Activated naive CD8-positive, alpha-beta T cell treated with anti-CD3 and anti-CD28 coated beads, Interleukin-2, amount 10 ng/mL, durations not matched to agents 7 days and 5 days (primary cell): ENCODE measurements at regions not wholly inside any gene's neighbourhood (a gene's known extent, or its start where the extent isn't known, plus 50 kb on each side); places are given as distances from the start of the nearest gene placed in this dataset.
"Not testable (repeated sequence)": the region's sequence is repeated elsewhere in the genome, so short reads cannot be mapped to it uniquely, and the experiment has no call there.

ENCODE experiments used
- ATAC-seq: fragments of 150-1000 bp; cut with Tn5 transposase; one replicate; pipeline ENCODE4 v1.10.0; 2021; ENCODE audit warnings: low read depth, moderate library complexity
- POLR2A ChIA-PET: fragments of 350-600 bp; sonication (Branson Sonifier 250); formaldehyde crosslinking; loops from one replicate; lab custom pipeline; 2021; ENCODE audit warnings: antibody characterized with exemption; lab: Charles Lee
- DNase-seq: peaks from one replicate; pipeline ENCODE4 v3.0.0; 2021
- H3K27ac Mint-ChIP-seq: one replicate; pipeline ENCODE4 v1.8.0; 2022; ENCODE audit warnings: mild to moderate bottlenecking, mixed read lengths
- H3K27me3 Mint-ChIP-seq: one replicate; pipeline ENCODE4 v1.8.0; 2022; ENCODE audit warnings: mild to moderate bottlenecking, moderate library complexity, mixed read lengths
- H3K36me3 Mint-ChIP-seq: one replicate; pipeline ENCODE4 v1.8.0; 2021; ENCODE audit warnings: mild to moderate bottlenecking, mixed read lengths
- H3K4me1 Mint-ChIP-seq: one replicate; pipeline ENCODE4 v1.8.0; 2021; ENCODE audit warnings: mixed read lengths
- H3K4me3 Mint-ChIP-seq: one replicate; pipeline ENCODE4 v1.8.0; 2022; ENCODE audit warnings: mild to moderate bottlenecking, moderate library complexity, mixed read lengths
- H3K9me3 Mint-ChIP-seq: one replicate; pipeline ENCODE4 v1.8.0; 2021; ENCODE audit warnings: mixed read lengths

- no peak overlapping the region for H3K27ac Mint-ChIP-seq
- no peaks in the 10 kb centered on the region for H3K9me3 Mint-ChIP-seq
- no peak for DNase-seq
- POLR2A ChIA-PET: no interaction called here
- H3K27me3 Mint-ChIP-seq: no peaks in the 10 kb centered on the region
- H3K4me1 Mint-ChIP-seq: no peaks in the 10 kb centered on the region
- ATAC-seq: no peak
- no peaks in the 10 kb centered on the region for H3K36me3 Mint-ChIP-seq
- H3K4me3 Mint-ChIP-seq: no peak overlapping the region
Measured at GRCh38 chrX:110512341-110512740, 153.7 kb downstream of the RTL9 start.

- Mint-ChIP-seq H3K27me3 (no peaks in the 10 kb centered on the region), H3K36me3 (no peaks in the 10 kb centered on the region), H3K9me3 (no peaks in the 10 kb centered on the region)
Measured at GRCh38 chrX:110514509-110514908, 155.9 kb downstream of the RTL9 start.

DNA sequence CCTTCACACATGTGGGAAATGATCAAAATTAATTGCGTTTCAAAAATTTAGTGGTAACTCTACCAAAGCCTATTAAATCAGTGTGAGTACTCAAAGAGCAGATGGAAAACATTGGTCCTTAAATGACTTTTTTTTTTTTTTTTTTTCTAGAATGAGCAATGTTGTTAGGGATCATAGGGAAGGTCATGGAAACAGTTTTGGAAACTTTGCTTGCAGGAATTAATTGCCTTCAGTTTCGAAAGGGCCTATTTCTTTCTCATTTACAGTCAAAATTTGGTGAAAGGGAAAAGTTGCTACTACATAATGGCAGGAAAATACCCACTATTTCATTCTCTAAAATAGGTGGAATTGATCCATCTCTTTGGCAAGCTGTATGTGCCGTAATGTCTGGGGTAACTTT lies 160.9 kb downstream of the RTL9 start:
- Mint-ChIP-seq H3K36me3 (no peaks in the 10 kb centered on the region), H3K27me3 (no peaks in the 10 kb centered on the region), H3K4me3 (no peak overlapping the region), H3K4me1 (no peaks in the 10 kb centered on the region), H3K27ac (no peak overlapping the region), H3K9me3 (no peaks in the 10 kb centered on the region)
- no peak for DNase-seq
- POLR2A ChIA-PET: no interaction called here
- no peak for ATAC-seq

More at GRCh38 chrX:110514509-110514908, 155.9 kb downstream of the RTL9 start:
- no peak for DNase-seq
- POLR2A ChIA-PET: no interaction called here
- Mint-ChIP-seq H3K27ac (no peak overlapping the region), H3K4me1 (no peaks in the 10 kb centered on the region), H3K4me3 (no peak overlapping the region)
- no peak for ATAC-seq

- no peak for DNase-seq
- H3K36me3 Mint-ChIP-seq: no peaks in the 10 kb centered on the region
- ATAC-seq: no peak
- no peak overlapping the region for H3K27ac Mint-ChIP-seq
- H3K9me3 Mint-ChIP-seq: no peaks in the 10 kb centered on the region
- no peaks in the 10 kb centered on the region for H3K27me3 Mint-ChIP-seq
- no peaks in the 10 kb centered on the region for H3K4me1 Mint-ChIP-seq
- POLR2A ChIA-PET: no interaction called here
- H3K4me3 Mint-ChIP-seq: no peak overlapping the region
Measured at GRCh38 chrX:110519906-110520452, 161.3 kb downstream of the RTL9 start.

GRCh38 chrX:110520652-110521051 lies 162.0 kb downstream of the RTL9 start:
- H3K27ac Mint-ChIP-seq, H3K36me3 Mint-ChIP-seq, H3K9me3 Mint-ChIP-seq, DNase-seq, H3K27me3 Mint-ChIP-seq, H3K4me1 Mint-ChIP-seq, H3K4me3 Mint-ChIP-seq, POLR2A ChIA-PET, ATAC-seq: not testable (repeated sequence)

DNA sequence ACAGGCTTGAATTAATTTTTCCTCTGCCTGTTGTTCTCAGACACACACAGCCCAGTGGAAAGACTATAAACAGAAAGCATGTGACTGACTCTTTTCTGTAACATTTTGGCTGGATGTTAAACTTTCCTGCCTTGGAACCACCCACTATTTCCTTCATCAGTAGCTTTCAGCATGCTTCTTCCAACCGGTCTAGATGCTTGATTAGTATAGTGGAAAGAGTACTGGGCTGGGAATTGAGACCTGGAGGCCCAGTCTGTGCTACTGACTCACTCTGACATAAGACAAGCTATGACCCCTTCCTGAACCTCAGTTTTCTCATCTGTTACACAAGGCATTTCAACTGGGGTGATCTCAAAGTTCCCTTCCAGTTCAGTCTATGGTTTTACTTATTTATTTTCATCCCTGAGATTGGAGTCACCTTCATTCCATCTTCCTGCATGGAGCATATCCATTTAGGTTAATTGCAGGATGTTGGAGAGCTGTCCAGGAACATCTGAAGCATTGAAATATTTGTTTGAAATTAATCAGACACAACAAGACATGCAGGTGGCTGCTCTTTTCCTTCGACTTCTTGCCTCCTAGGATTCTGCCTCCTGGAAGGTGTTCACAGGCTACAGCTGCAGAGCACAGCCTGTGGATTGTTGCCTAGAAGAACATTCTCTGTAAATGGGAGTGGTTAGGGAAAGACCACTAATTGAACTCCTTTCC lies 173.4 kb downstream of the RTL9 start:
- ATAC-seq: no peak
- no peak overlapping the region for H3K27ac Mint-ChIP-seq
- POLR2A ChIA-PET: no interaction called here
- H3K4me3 Mint-ChIP-seq: no peak overlapping the region
- no peaks in the 10 kb centered on the region for H3K9me3 Mint-ChIP-seq
- H3K4me1 Mint-ChIP-seq: no peaks in the 10 kb centered on the region
- no peak for DNase-seq
- H3K36me3 Mint-ChIP-seq: no peaks in the 10 kb centered on the region
- H3K27me3 Mint-ChIP-seq: no peaks in the 10 kb centered on the region

GRCh38 chrX:110532581-110532931 lies 173.9 kb downstream of the RTL9 start:
- H3K36me3 Mint-ChIP-seq: no peaks in the 10 kb centered on the region

GRCh38 chrX:110536816-110537215 lies 178.2 kb downstream of the RTL9 start:
- H3K27me3 Mint-ChIP-seq: no peaks in the 10 kb centered on the region
- no peaks in the 10 kb centered on the region for H3K9me3 Mint-ChIP-seq
- POLR2A ChIA-PET: no interaction called here
- ATAC-seq (no peak), DNase-seq (no peak)
- no peak overlapping the region for H3K4me3 Mint-ChIP-seq
- H3K4me1 Mint-ChIP-seq: no peaks in the 10 kb centered on the region
- no peak overlapping the region for H3K27ac Mint-ChIP-seq
- no peaks in the 10 kb centered on the region for H3K36me3 Mint-ChIP-seq

More at GRCh38 chrX:110532581-110532931, 173.9 kb downstream of the RTL9 start:
- ATAC-seq (no peak), DNase-seq (no peak)
- no peaks in the 10 kb centered on the region for H3K9me3 Mint-ChIP-seq
- POLR2A ChIA-PET: no interaction called here
- H3K4me3 Mint-ChIP-seq: no peak overlapping the region
- no peaks in the 10 kb centered on the region for H3K4me1 Mint-ChIP-seq
- no peak overlapping the region for H3K27ac Mint-ChIP-seq
- no peaks in the 10 kb centered on the region for H3K27me3 Mint-ChIP-seq

- Mint-ChIP-seq H3K4me3 (no peak overlapping the region), H3K27me3 (no peaks in the 10 kb centered on the region), H3K36me3 (no peaks in the 10 kb centered on the region), H3K4me1 (no peaks in the 10 kb centered on the region), H3K9me3 (no peaks in the 10 kb centered on the region), H3K27ac (no peak overlapping the region)
- POLR2A ChIA-PET: no interaction called here
- DNase-seq: no peak
- no peak for ATAC-seq
Measured at GRCh38 chrX:110541266-110541665, 182.6 kb downstream of the RTL9 start.

DNA sequence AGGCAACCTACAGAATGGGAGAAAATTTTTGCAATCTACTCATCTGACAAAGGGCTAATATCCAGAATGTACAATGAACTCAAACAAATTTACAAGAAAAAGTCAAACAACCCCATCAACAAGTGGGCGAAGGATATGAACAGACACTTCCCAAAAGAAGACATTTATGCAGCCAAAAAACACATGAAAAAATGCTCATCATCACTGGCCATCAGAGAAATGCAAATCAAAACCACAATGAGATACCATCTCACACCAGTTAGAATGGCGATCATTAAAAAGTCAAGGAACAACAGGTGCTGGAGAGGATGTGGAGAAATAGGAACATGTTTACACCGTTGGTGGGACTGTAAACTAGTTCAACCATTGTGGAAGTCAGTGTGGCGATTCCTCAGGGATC lies 192.2 kb downstream of the RTL9 start:
- H3K36me3 Mint-ChIP-seq, H3K4me1 Mint-ChIP-seq, H3K4me3 Mint-ChIP-seq, ATAC-seq, H3K9me3 Mint-ChIP-seq, DNase-seq, H3K27ac Mint-ChIP-seq, POLR2A ChIA-PET, H3K27me3 Mint-ChIP-seq: not testable (repeated sequence)

GRCh38 chrX:110557864-110558263 lies 199.2 kb downstream of the RTL9 start:
- no peaks in the 10 kb centered on the region for H3K9me3 Mint-ChIP-seq
- H3K36me3 Mint-ChIP-seq: no peaks in the 10 kb centered on the region
- H3K4me1 Mint-ChIP-seq: no peaks in the 10 kb centered on the region
- ATAC-seq (no peak), DNase-seq (no peak)
- POLR2A ChIA-PET: no interaction called here
- no peak overlapping the region for H3K27ac Mint-ChIP-seq
- H3K27me3 Mint-ChIP-seq: no peaks in the 10 kb centered on the region
- H3K4me3 Mint-ChIP-seq: no peak overlapping the region

- no peak overlapping the region for H3K4me3 Mint-ChIP-seq
- H3K27me3 Mint-ChIP-seq: no peaks in the 10 kb centered on the region
- DNase-seq (no peak), ATAC-seq (no peak)
- H3K27ac Mint-ChIP-seq: no peak overlapping the region
- H3K36me3 Mint-ChIP-seq: no peaks in the 10 kb centered on the region
- no peaks in the 10 kb centered on the region for H3K4me1 Mint-ChIP-seq
- POLR2A ChIA-PET: no interaction called here
- H3K9me3 Mint-ChIP-seq: no peaks in the 10 kb centered on the region
Measured at GRCh38 chrX:110558406-110558805, 199.8 kb downstream of the RTL9 start.

DNA sequence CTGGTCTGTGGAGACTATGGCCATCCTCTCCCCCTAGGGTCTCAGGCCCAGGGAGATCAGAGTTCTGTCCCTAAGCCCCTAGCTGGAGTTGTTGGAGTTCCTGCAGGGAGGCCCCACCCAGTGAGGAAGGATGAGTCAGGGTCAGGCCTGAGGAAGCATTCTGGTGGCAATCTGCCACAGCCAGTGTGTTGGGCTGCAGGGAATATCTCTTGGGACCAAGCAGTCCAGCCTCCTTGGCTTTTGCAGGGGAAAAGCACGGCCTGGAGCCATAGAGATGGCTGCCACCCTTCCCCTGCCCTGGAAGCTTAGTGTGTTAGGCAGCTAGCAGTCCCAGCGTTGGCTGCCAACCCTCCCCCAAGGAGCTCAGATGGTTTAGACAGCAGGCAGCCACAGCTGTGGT lies 202.4 kb downstream of the RTL9 start:
- ATAC-seq: no peak
- no peaks in the 10 kb centered on the region for H3K36me3 Mint-ChIP-seq
- H3K4me3 Mint-ChIP-seq: no peak overlapping the region
- H3K27me3 Mint-ChIP-seq: no peaks in the 10 kb centered on the region
- DNase-seq: no peak
- no peaks in the 10 kb centered on the region for H3K9me3 Mint-ChIP-seq
- POLR2A ChIA-PET: no interaction called here
- H3K27ac Mint-ChIP-seq: no peak overlapping the region
- H3K4me1 Mint-ChIP-seq: no peaks in the 10 kb centered on the region

GRCh38 chrX:110563282-110563681 lies 204.6 kb downstream of the RTL9 start:
- no peaks in the 10 kb centered on the region for H3K27me3 Mint-ChIP-seq

More at GRCh38 chrX:110563282-110563681, 204.6 kb downstream of the RTL9 start:
- no peak for ATAC-seq
- Mint-ChIP-seq H3K4me3 (no peak overlapping the region), H3K27ac (no peak overlapping the region), H3K36me3 (no peaks in the 10 kb centered on the region), H3K9me3 (no peaks in the 10 kb centered on the region), H3K4me1 (no peaks in the 10 kb centered on the region)
- DNase-seq: no peak
- POLR2A ChIA-PET: no interaction called here
